SK-N-SH (cell line): ENCODE measurements at regions not wholly inside any gene's neighbourhood (a gene's known extent, or its start where the extent isn't known, plus 50 kb on each side); places are given as distances from the start of the nearest gene placed in this dataset.

ENCODE experiments used
- CTCF ChIA-PET: fragments of 300-600, 350-600 bp; formaldehyde crosslinking; extraction: SDS; loops from one replicate; lab custom pipeline; 2021; lab: Yijun Ruan, JAX
- POLR2A ChIA-PET: fragments of 350-600 bp; sonication (Branson Sonifier 250); formaldehyde crosslinking; extraction: SDS; loops from one replicate; lab custom pipeline; 2020; ENCODE audit warnings: antibody characterized with exemption, inconsistent platforms; lab: Yijun Ruan, JAX
- DNase-seq: peaks from one replicate; pipeline ENCODE4 v3.0.0; 2012
- H2AFZ ChIP-seq: fragments of 200-600 bp; sonication (generic); 2 replicates; pipeline ENCODE4 v1.8.1; 2016; ENCODE audit warnings: antibody characterized with exemption, mild to moderate bottlenecking, low read depth
- H3F3A ChIP-seq: fragments of 200-600 bp; sonication (generic); replicated peaks from 2 replicates; pipeline ENCODE3; 2016; ENCODE audit warnings: antibody characterized with exemption, mild to moderate bottlenecking; ENCODE audit not compliant: insufficient read depth
- H3K27ac ChIP-seq, 2 experiments: fragments of 200-500 bp in 1 of 2; fragments of 200-600 bp in 1 of 2; sonication (Bioruptor generic) in 1 of 2; sonication (generic), shearing (Covaris generic) in 1 of 2; 2 replicates each; pipeline versions ENCODE4 v1.5.1 to v1.6.1; 2014 to 2016; ENCODE audit warnings: low read depth in 2 of 2, inconsistent platforms in 1 of 2, low read length in 1 of 2, mild to moderate bottlenecking in 1 of 2, mixed read lengths in 1 of 2
- H3K27me3 ChIP-seq: fragments of 200-600 bp; sonication (generic), shearing (Covaris generic); 2 replicates; pipeline ENCODE4 v1.6.1; 2016; ENCODE audit warnings: mixed run types; ENCODE audit not compliant: insufficient read depth
- H3K36me3 ChIP-seq, 2 experiments: fragments of 200-500 bp in 1 of 2; fragments of 200-600 bp in 1 of 2; sonication (Bioruptor generic) in 1 of 2; sonication (generic) in 1 of 2; replicated peaks in 1 of 2; 2 replicates each; pipeline versions ENCODE3 to v1.5.1; 2014 to 2016; ENCODE audit warnings: low read length in 1 of 2, mild to moderate bottlenecking in 1 of 2; ENCODE audit not compliant: insufficient read depth in 2 of 2, control insufficient read depth in 1 of 2
- H3K4me1 ChIP-seq, 2 experiments: fragments of 200-500 bp in 1 of 2; fragments of 200-600 bp in 1 of 2; sonication (Bioruptor generic) in 1 of 2; sonication (generic), shearing (Covaris generic) in 1 of 2; 2 replicates each; pipeline versions ENCODE4 v1.5.1 to v1.6.1; 2014 to 2016; ENCODE audit warnings: low read depth in 1 of 2, low read length in 1 of 2, mixed run types in 1 of 2; ENCODE audit not compliant: insufficient read depth in 2 of 2, control insufficient read depth in 1 of 2
- H3K4me2 ChIP-seq: fragments of 200-600 bp; sonication (generic), shearing (Covaris generic); 2 replicates; pipeline ENCODE4 v1.6.1; 2017; ENCODE audit warnings: mixed run types
- H3K4me3 ChIP-seq, 2 experiments: fragments of 200-500 bp in 1 of 2; fragments of 200-600 bp in 1 of 2; sonication (Bioruptor generic) in 1 of 2; sonication (generic), shearing (Covaris generic) in 1 of 2; 2 replicates each; pipeline versions ENCODE4 v1.5.1 to v1.8.1; 2014 to 2016; ENCODE audit warnings: low read depth in 2 of 2, inconsistent platforms in 1 of 2, low read length in 1 of 2, mild to moderate bottlenecking in 1 of 2, mixed read lengths in 1 of 2, moderate library complexity in 1 of 2
- H3K79me2 ChIP-seq: fragments of 200-600 bp; sonication (generic); 2 replicates; pipeline ENCODE4 v1.8.1; 2017; ENCODE audit warnings: mild to moderate bottlenecking; ENCODE audit not compliant: insufficient read depth
- H3K9ac ChIP-seq: fragments of 200-600 bp; sonication (generic); 2 replicates; pipeline ENCODE4 v1.6.1; 2017; ENCODE audit warnings: mixed run types
- H3K9me2 ChIP-seq: fragments of 200-600 bp; sonication (generic); 2 replicates; pipeline ENCODE4 v1.6.1; 2017; ENCODE audit warnings: mixed run types
- H3K9me3 ChIP-seq: fragments of 200-600 bp; sonication (generic); 2 replicates; pipeline ENCODE4 v1.6.1; 2017; ENCODE audit warnings: mixed run types, mild to moderate bottlenecking, moderate library complexity
- H4K20me1 ChIP-seq: fragments of 200-600 bp; sonication (generic); 2 replicates; pipeline ENCODE4 v1.6.1; 2017; ENCODE audit warnings: mild to moderate bottlenecking, mixed run types; ENCODE audit not compliant: insufficient read depth
- CHD2 ChIP-seq: fragments of 150-350 bp; IDR thresholded peaks from 2 replicates; pipeline ENCODE4 v1.6.1; 2018; ENCODE audit warnings: low read length; ENCODE audit not compliant: partially characterized antibody
- EZH2phosphoT487 ChIP-seq: fragments of 200-600 bp; sonication (generic); IDR thresholded peaks from 2 replicates; pipeline ENCODE4 v1.6.1; 2017; ENCODE audit warnings: low read depth, mixed run types, mild to moderate bottlenecking, antibody characterized with exemption, moderate library complexity, borderline replicate concordance
- FOSL2 ChIP-seq: IDR thresholded peaks from 2 replicates; pipeline ENCODE4 v1.4.0; 2012; ENCODE audit warnings: low read depth, mild to moderate bottlenecking, moderate library complexity, borderline replicate concordance
- FOXJ3 ChIP-seq: sonication (generic); formaldehyde crosslinking; IDR thresholded peaks from 2 replicates; pipeline ENCODE4 v1.5.1; 2020; ENCODE audit warnings: mild to moderate bottlenecking, missing genetic modification reagents
- GABPA ChIP-seq: IDR thresholded peaks from 2 replicates; pipeline ENCODE4 v1.4.0; 2012; ENCODE audit warnings: low read depth, mild to moderate bottlenecking
- MEF2A ChIP-seq: IDR thresholded peaks from 2 replicates; pipeline ENCODE4 v1.4.0; 2012; ENCODE audit warnings: low read depth, borderline replicate concordance
- SMC3 ChIP-seq: IDR thresholded peaks from 2 replicates; pipeline ENCODE4 v1.6.1; 2012; ENCODE audit warnings: low read depth, low read length, improper control_type of control experiment
- TCF12 ChIP-seq: IDR thresholded peaks from 2 replicates; pipeline ENCODE4 v1.4.0; 2012
- WGBS: methylation state at CpG from one replicate; pipeline ENCODE4 v1.1.6; 2017; ENCODE audit warnings: low lambda C conversion rate; 5-methylcytosine and 5-hydroxymethylcytosine counted together
- TF ChIP-seq, protein P1 (sequence below): fragments of 200-600 bp; sonication (generic); IDR thresholded peaks from 2 replicates; pipeline ENCODE4 v1.6.1; 2017; ENCODE audit warnings: antibody characterized with exemption, mild to moderate bottlenecking, moderate library complexity
- TF ChIP-seq, protein P2 (sequence below): fragments of 150-350 bp; IDR thresholded peaks from 2 replicates; pipeline ENCODE4 v1.6.1; 2016; ENCODE audit warnings: mild to moderate bottlenecking, low read depth, low read length
- TF ChIP-seq, protein P3 (sequence below): IDR thresholded peaks from 2 replicates; pipeline ENCODE4 v1.4.0; 2012; ENCODE audit warnings: low read depth

DNA sequence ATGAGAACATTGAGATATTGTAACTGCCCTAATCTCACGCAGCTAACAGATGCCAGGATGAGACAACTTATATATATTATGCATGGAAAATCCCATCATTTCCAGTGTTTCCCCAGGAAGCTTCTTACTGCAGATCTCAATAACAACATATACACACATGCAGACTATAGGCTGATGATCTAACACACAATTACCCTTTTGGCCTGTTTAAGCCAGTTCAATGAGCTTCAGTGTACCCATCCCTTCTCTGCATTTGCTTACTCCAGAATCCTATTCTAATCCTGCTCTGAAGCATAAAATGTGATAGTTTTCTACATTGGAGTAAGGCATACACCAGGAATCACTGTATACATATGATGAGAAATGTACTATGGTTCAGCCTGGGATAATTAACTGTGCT lies 489.4 kb downstream of the SUCLA2 start (continued):
- TF ChIP-seq, protein P1, sequence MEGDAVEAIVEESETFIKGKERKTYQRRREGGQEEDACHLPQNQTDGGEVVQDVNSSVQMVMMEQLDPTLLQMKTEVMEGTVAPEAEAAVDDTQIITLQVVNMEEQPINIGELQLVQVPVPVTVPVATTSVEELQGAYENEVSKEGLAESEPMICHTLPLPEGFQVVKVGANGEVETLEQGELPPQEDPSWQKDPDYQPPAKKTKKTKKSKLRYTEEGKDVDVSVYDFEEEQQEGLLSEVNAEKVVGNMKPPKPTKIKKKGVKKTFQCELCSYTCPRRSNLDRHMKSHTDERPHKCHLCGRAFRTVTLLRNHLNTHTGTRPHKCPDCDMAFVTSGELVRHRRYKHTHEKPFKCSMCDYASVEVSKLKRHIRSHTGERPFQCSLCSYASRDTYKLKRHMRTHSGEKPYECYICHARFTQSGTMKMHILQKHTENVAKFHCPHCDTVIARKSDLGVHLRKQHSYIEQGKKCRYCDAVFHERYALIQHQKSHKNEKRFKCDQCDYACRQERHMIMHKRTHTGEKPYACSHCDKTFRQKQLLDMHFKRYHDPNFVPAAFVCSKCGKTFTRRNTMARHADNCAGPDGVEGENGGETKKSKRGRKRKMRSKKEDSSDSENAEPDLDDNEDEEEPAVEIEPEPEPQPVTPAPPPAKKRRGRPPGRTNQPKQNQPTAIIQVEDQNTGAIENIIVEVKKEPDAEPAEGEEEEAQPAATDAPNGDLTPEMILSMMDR = no peak
- TF ChIP-seq, protein P2, sequence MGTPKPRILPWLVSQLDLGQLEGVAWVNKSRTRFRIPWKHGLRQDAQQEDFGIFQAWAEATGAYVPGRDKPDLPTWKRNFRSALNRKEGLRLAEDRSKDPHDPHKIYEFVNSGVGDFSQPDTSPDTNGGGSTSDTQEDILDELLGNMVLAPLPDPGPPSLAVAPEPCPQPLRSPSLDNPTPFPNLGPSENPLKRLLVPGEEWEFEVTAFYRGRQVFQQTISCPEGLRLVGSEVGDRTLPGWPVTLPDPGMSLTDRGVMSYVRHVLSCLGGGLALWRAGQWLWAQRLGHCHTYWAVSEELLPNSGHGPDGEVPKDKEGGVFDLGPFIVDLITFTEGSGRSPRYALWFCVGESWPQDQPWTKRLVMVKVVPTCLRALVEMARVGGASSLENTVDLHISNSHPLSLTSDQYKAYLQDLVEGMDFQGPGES = no peak
- TF ChIP-seq CHD2 = no peak
- no peak for TF ChIP-seq GABPA

DNA sequence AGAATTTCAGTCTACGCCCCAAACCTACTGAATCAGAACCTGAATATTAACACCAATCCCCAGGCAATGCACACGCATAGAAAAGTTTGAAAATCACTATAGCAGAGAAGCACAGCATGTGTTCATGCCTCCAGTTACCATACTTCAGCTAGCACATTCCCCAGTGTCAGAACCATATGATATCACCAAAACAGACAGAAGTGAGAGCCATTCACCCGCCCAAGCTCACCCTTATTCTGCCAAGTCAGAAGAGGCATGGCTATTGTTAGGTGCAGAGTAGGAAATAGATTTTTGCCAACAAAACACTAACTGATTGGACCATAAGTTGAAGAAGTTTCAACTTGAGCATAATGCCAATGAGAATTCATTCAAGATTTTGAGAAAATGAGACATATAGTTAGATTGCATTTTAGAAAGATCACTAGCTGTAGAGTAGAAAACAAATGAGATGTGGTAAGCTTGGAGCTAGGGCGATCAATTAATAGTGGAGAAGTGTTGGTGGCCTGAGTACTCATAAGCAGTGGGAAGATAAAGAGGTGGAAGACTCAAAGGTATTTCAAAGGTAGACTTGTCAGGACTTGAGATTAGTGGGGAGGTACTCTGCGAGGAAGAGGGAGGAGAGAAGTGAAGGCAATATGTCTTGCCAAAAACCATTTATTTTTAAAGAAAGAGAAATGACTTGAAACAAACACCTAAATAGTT lies 492.4 kb downstream of the SUCLA2 start:
- H3K9ac ChIP-seq = no peak overlapping the region
- H3K79me2 ChIP-seq = no peaks in the 10 kb centered on the region
- WGBS = 74% methylated on average over 5 of the region's 5 CpGs
- TF ChIP-seq FOXJ3 (CRISPR knock-in tag) = no peak
- TF ChIP-seq, protein P3, sequence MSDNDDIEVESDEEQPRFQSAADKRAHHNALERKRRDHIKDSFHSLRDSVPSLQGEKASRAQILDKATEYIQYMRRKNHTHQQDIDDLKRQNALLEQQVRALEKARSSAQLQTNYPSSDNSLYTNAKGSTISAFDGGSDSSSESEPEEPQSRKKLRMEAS = no peak
- no peak for TF ChIP-seq SMC3
- no peak for TF ChIP-seq FOSL2
- H2AFZ ChIP-seq = no peak overlapping the region
- H3K4me3 ChIP-seq = no peak overlapping the region
- no peaks in the 10 kb centered on the region for H4K20me1 ChIP-seq
- no peaks in the 10 kb centered on the region for H3F3A ChIP-seq
- DNase-seq = no peak
- H3K27me3 ChIP-seq = no peaks in the 10 kb centered on the region
- ChIA-PET POLR2A (no interaction called here), CTCF (no interaction called here)
- no peaks in the 10 kb centered on the region for H3K4me1 ChIP-seq
- no peaks in the 10 kb centered on the region for H3K9me3 ChIP-seq
- H3K4me2 ChIP-seq = no peak overlapping the region
- no peaks in the 10 kb centered on the region for H3K36me3 ChIP-seq
- H3K9me2 ChIP-seq = 0 out of 2 replicates have a peak, but pooled peaks cover 4% of the 10 kb centered on the region
- H3K27ac ChIP-seq = no peak overlapping the region

DNA sequence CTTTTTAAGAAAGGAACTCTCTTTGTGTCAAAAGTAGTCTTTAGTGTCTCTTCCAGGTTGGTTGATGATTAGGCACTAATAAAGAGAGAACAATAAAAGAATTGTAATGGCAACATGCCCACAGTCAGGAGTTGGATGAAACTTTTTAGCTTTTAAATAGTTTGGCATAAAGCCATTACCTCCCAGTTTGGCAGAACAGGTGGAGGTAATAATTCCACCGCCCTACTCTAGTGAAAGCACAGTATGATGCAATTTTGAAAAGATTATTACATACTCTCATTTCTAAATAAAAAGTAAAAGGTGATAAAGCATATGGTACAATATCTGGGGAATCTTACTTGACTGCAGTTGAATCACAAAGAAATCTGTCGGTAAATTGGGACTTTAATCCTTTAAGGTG lies 497.6 kb downstream of the SUCLA2 start:
- H3K27me3 ChIP-seq = no peaks in the 10 kb centered on the region
- H3K4me2 ChIP-seq = no peak overlapping the region
- no peaks in the 10 kb centered on the region for H3K79me2 ChIP-seq
- no peaks in the 10 kb centered on the region for H4K20me1 ChIP-seq
- no peak overlapping the region for H3K4me3 ChIP-seq
- H3K4me1 ChIP-seq = no peaks in the 10 kb centered on the region; a peak in 1 of 4 replicates
- no peaks in the 10 kb centered on the region for H3K36me3 ChIP-seq
- peaks cover 4% of the 10 kb centered on the region for H3F3A ChIP-seq
- CTCF ChIA-PET = interaction anchor here (0.5 to 1.2 kb wide), 2 partner anchors 8 to 31 kb away, joined by 3 read pairs; no protein-coding TSS in a partner anchor
- TF ChIP-seq TCF12 = no peak
- no peak for TF ChIP-seq SMC3
- TF ChIP-seq MEF2A = no peak
- no peak for TF ChIP-seq EZH2phosphoT487
- 0 out of 2 replicates have a peak, but pooled peaks cover 4% of the 10 kb centered on the region for H3K9me2 ChIP-seq
- DNase-seq = no peak
- no peak overlapping the region for H3K9ac ChIP-seq
- no peaks in the 10 kb centered on the region for H3K9me3 ChIP-seq
- POLR2A ChIA-PET = no interaction called here
- no peak overlapping the region for H2AFZ ChIP-seq
- H3K27ac ChIP-seq = no peak overlapping the region
- WGBS = 62% methylated on average over 2 of the region's 2 CpGs
